Omental fat pad (tissue), 3 donors: ENCODE measurements at regions not wholly inside any gene's neighbourhood (a gene's known extent, or its start where the extent isn't known, plus 50 kb on each side); places are given as distances from the start of the nearest gene placed in this dataset.

Experiments
- ATAC-seq: fragments of 150-250 bp; one replicate; pipeline ENCODE4 v1.9.1; 2016; ENCODE audit warnings: mild to moderate bottlenecking, moderate library complexity; ENCODE audit not compliant: low FRiP score
- DNase-seq: peaks from one replicate; pipeline ENCODE4 v3.0.0-alpha.2; 2019; ENCODE audit warnings: low spot score
- CTCF ChIP-seq, 3 donors: fragments of 450-650 bp; IDR thresholded peaks; one replicate each; pipeline ENCODE4 v1.5.1; 2016 to 2017; ENCODE audit warnings: antibody characterized with exemption in 3 of 3, mild to moderate bottlenecking in 3 of 3, moderate library complexity in 2 of 3

GRCh38 chr18:61236356-61237057 is 96.7 kb upstream of the CDH20 start:
- TF ChIP-seq CTCF (IDR thresholded peaks at IDR 0.05), result no peak
- ATAC-seq, result no peak
- no peak for DNase-seq

- no peak for DNase-seq
- ATAC-seq, result no peak
- TF ChIP-seq CTCF (IDR thresholded peaks at IDR 0.05), result no peak
These were observed 95.7 kb upstream of the CDH20 start for GRCh38 chr18:61237529-61237928.

GRCh38 chr18:61239051-61239450 is 94.2 kb upstream of the CDH20 start:
- no peak for ATAC-seq
- no peak for DNase-seq
- no peak for TF ChIP-seq CTCF (IDR thresholded peaks at IDR 0.05)

- DNase-seq (no peak), ATAC-seq (no peak)
- no peak for TF ChIP-seq CTCF (IDR thresholded peaks at IDR 0.05)
These were observed 91.9 kb upstream of the CDH20 start for GRCh38 chr18:61241260-61241853.

- ATAC-seq (no peak), DNase-seq (no peak)
- no peak for TF ChIP-seq CTCF (IDR thresholded peaks at IDR 0.05)
These were observed 88.6 kb upstream of the CDH20 start for GRCh38 chr18:61244632-61245031.

- DNase-seq (no peak), ATAC-seq (no peak)
- TF ChIP-seq CTCF (IDR thresholded peaks at IDR 0.05), result no peak
These were observed 88.0 kb upstream of the CDH20 start for GRCh38 chr18:61245276-61245675.

GRCh38 chr18:61248589-61248988 is 84.6 kb upstream of the CDH20 start:
- DNase-seq (no peak), ATAC-seq (no peak)
- no peak for TF ChIP-seq CTCF (IDR thresholded peaks at IDR 0.05)
